SK-N-SH (cell line): ENCODE measurements at regions not wholly inside any gene's neighbourhood (a gene's known extent, or its start where the extent isn't known, plus 50 kb on each side); places are given as distances from the start of the nearest gene placed in this dataset.

ENCODE experiments used
- CTCF ChIA-PET: fragments of 300-600, 350-600 bp; formaldehyde crosslinking; extraction: SDS; loops from one replicate; lab custom pipeline; 2021; lab: Yijun Ruan, JAX
- POLR2A ChIA-PET: fragments of 350-600 bp; sonication (Branson Sonifier 250); formaldehyde crosslinking; extraction: SDS; loops from one replicate; lab custom pipeline; 2020; ENCODE audit warnings: antibody characterized with exemption, inconsistent platforms; lab: Yijun Ruan, JAX
- DNase-seq: peaks from one replicate; pipeline ENCODE4 v3.0.0; 2012
- H2AFZ ChIP-seq: fragments of 200-600 bp; sonication (generic); 2 replicates; pipeline ENCODE4 v1.8.1; 2016; ENCODE audit warnings: antibody characterized with exemption, mild to moderate bottlenecking, low read depth
- H3F3A ChIP-seq: fragments of 200-600 bp; sonication (generic); replicated peaks from 2 replicates; pipeline ENCODE3; 2016; ENCODE audit warnings: antibody characterized with exemption, mild to moderate bottlenecking; ENCODE audit not compliant: insufficient read depth
- H3K27ac ChIP-seq, 2 experiments: fragments of 200-500 bp in 1 of 2; fragments of 200-600 bp in 1 of 2; sonication (Bioruptor generic) in 1 of 2; sonication (generic), shearing (Covaris generic) in 1 of 2; 2 replicates each; pipeline versions ENCODE4 v1.5.1 to v1.6.1; 2014 to 2016; ENCODE audit warnings: low read depth in 2 of 2, inconsistent platforms in 1 of 2, low read length in 1 of 2, mild to moderate bottlenecking in 1 of 2, mixed read lengths in 1 of 2
- H3K27me3 ChIP-seq: fragments of 200-600 bp; sonication (generic), shearing (Covaris generic); 2 replicates; pipeline ENCODE4 v1.6.1; 2016; ENCODE audit warnings: mixed run types; ENCODE audit not compliant: insufficient read depth
- H3K36me3 ChIP-seq, 2 experiments: fragments of 200-500 bp in 1 of 2; fragments of 200-600 bp in 1 of 2; sonication (Bioruptor generic) in 1 of 2; sonication (generic) in 1 of 2; replicated peaks in 1 of 2; 2 replicates each; pipeline versions ENCODE3 to v1.5.1; 2014 to 2016; ENCODE audit warnings: low read length in 1 of 2, mild to moderate bottlenecking in 1 of 2; ENCODE audit not compliant: insufficient read depth in 2 of 2, control insufficient read depth in 1 of 2
- H3K4me1 ChIP-seq, 2 experiments: fragments of 200-500 bp in 1 of 2; fragments of 200-600 bp in 1 of 2; sonication (Bioruptor generic) in 1 of 2; sonication (generic), shearing (Covaris generic) in 1 of 2; 2 replicates each; pipeline versions ENCODE4 v1.5.1 to v1.6.1; 2014 to 2016; ENCODE audit warnings: low read depth in 1 of 2, low read length in 1 of 2, mixed run types in 1 of 2; ENCODE audit not compliant: insufficient read depth in 2 of 2, control insufficient read depth in 1 of 2
- H3K4me2 ChIP-seq: fragments of 200-600 bp; sonication (generic), shearing (Covaris generic); 2 replicates; pipeline ENCODE4 v1.6.1; 2017; ENCODE audit warnings: mixed run types
- H3K4me3 ChIP-seq, 2 experiments: fragments of 200-500 bp in 1 of 2; fragments of 200-600 bp in 1 of 2; sonication (Bioruptor generic) in 1 of 2; sonication (generic), shearing (Covaris generic) in 1 of 2; 2 replicates each; pipeline versions ENCODE4 v1.5.1 to v1.8.1; 2014 to 2016; ENCODE audit warnings: low read depth in 2 of 2, inconsistent platforms in 1 of 2, low read length in 1 of 2, mild to moderate bottlenecking in 1 of 2, mixed read lengths in 1 of 2, moderate library complexity in 1 of 2
- H3K79me2 ChIP-seq: fragments of 200-600 bp; sonication (generic); 2 replicates; pipeline ENCODE4 v1.8.1; 2017; ENCODE audit warnings: mild to moderate bottlenecking; ENCODE audit not compliant: insufficient read depth
- H3K9ac ChIP-seq: fragments of 200-600 bp; sonication (generic); 2 replicates; pipeline ENCODE4 v1.6.1; 2017; ENCODE audit warnings: mixed run types
- H3K9me2 ChIP-seq: fragments of 200-600 bp; sonication (generic); 2 replicates; pipeline ENCODE4 v1.6.1; 2017; ENCODE audit warnings: mixed run types
- H3K9me3 ChIP-seq: fragments of 200-600 bp; sonication (generic); 2 replicates; pipeline ENCODE4 v1.6.1; 2017; ENCODE audit warnings: mixed run types, mild to moderate bottlenecking, moderate library complexity
- H4K20me1 ChIP-seq: fragments of 200-600 bp; sonication (generic); 2 replicates; pipeline ENCODE4 v1.6.1; 2017; ENCODE audit warnings: mild to moderate bottlenecking, mixed run types; ENCODE audit not compliant: insufficient read depth
- CHD2 ChIP-seq: fragments of 150-350 bp; IDR thresholded peaks from 2 replicates; pipeline ENCODE4 v1.6.1; 2018; ENCODE audit warnings: low read length; ENCODE audit not compliant: partially characterized antibody
- EP300 ChIP-seq, 2 experiments: IDR thresholded peaks; 2 replicates each; pipeline versions ENCODE4 v1.4.0 to v1.6.1; 2012; ENCODE audit warnings: borderline replicate concordance in 1 of 2, low read depth in 1 of 2, low read length in 1 of 2
- EZH2phosphoT487 ChIP-seq: fragments of 200-600 bp; sonication (generic); IDR thresholded peaks from 2 replicates; pipeline ENCODE4 v1.6.1; 2017; ENCODE audit warnings: low read depth, mixed run types, mild to moderate bottlenecking, antibody characterized with exemption, moderate library complexity, borderline replicate concordance
- GATA2 ChIP-seq: sonication (generic); formaldehyde crosslinking; IDR thresholded peaks from 2 replicates; pipeline ENCODE4 v1.5.0; 2020; ENCODE audit warnings: mild to moderate bottlenecking, missing genetic modification reagents
- IRF3 ChIP-seq: fragments of 150-350 bp; IDR thresholded peaks from 2 replicates; pipeline ENCODE4 v1.6.1; 2016; ENCODE audit warnings: mild to moderate bottlenecking, low read depth, low read length
- MEF2A ChIP-seq: IDR thresholded peaks from 2 replicates; pipeline ENCODE4 v1.4.0; 2012; ENCODE audit warnings: low read depth, borderline replicate concordance
- MXI1 ChIP-seq: IDR thresholded peaks from 2 replicates; pipeline ENCODE4 v1.6.1; 2012; ENCODE audit warnings: mild to moderate bottlenecking, low read depth, low read length, improper control_type of control experiment
- NFIC ChIP-seq: IDR thresholded peaks from 2 replicates; pipeline ENCODE4 v1.4.0; 2012; ENCODE audit warnings: borderline replicate concordance
- PBX3 ChIP-seq: IDR thresholded peaks from 2 replicates; pipeline ENCODE4; 2012
- RAD21 ChIP-seq: IDR thresholded peaks from 2 replicates; pipeline ENCODE4 v1.6.1; 2012; ENCODE audit warnings: mild to moderate bottlenecking, low read length
- RCOR1 ChIP-seq: fragments of 150-350 bp; IDR thresholded peaks from 2 replicates; pipeline ENCODE4 v1.6.1; 2017; ENCODE audit warnings: antibody characterized with exemption, low read length
- TAF1 ChIP-seq: IDR thresholded peaks from 2 replicates; pipeline ENCODE4 v1.6.1; 2012; ENCODE audit warnings: low read depth, mild to moderate bottlenecking, low read length, moderate library complexity, borderline replicate concordance
- TCF12 ChIP-seq: IDR thresholded peaks from 2 replicates; pipeline ENCODE4 v1.4.0; 2012
- USF2 ChIP-seq: fragments of 150-350 bp; IDR thresholded peaks from 2 replicates; pipeline ENCODE4 v1.6.1; 2017; ENCODE audit warnings: antibody characterized with exemption, low read length, low read depth, borderline replicate concordance
- YY1 ChIP-seq: IDR thresholded peaks from 2 replicates; pipeline ENCODE4 v1.4.0; 2012; ENCODE audit warnings: low read depth, mild to moderate bottlenecking
- ZBTB33 ChIP-seq: IDR thresholded peaks from 2 replicates; pipeline ENCODE4 v1.4.0; 2012; ENCODE audit warnings: low read depth, borderline replicate concordance
- WGBS: methylation state at CpG from one replicate; pipeline ENCODE4 v1.1.6; 2017; ENCODE audit warnings: low lambda C conversion rate; 5-methylcytosine and 5-hydroxymethylcytosine counted together

- no peak for TF ChIP-seq RAD21
- TF ChIP-seq CHD2, result no peak
- TF ChIP-seq NFIC, result no peak
- no peak for TF ChIP-seq GATA2 (CRISPR knock-in tag)
- no peak for TF ChIP-seq TCF12
- Histone ChIP-seq H3K4me3 (no peak overlapping the region), H3K79me2 (no peaks in the 10 kb centered on the region), H3F3A (no peaks in the 10 kb centered on the region), H3K27me3 (no peaks in the 10 kb centered on the region), H3K4me1 (no peaks in the 10 kb centered on the region), H3K9ac (no peak overlapping the region), H2AFZ (no peak overlapping the region), H3K27ac (no peak overlapping the region), H3K36me3 (no peaks in the 10 kb centered on the region), H3K9me2 (no peaks in the 10 kb centered on the region), H4K20me1 (no peaks in the 10 kb centered on the region), H3K4me2 (no peak overlapping the region), H3K9me3 (no peaks in the 10 kb centered on the region)
- ChIA-PET POLR2A (no interaction called here), CTCF (no interaction called here)
- no peak for DNase-seq
- WGBS, result 2% methylated on average over 1 of the region's 1 CpG
These were observed 607.4 kb upstream of the PITX2 start for GRCh38 chr4:111230265-111230664.

GRCh38 chr4:111231281-111231680 lies 608.4 kb upstream of the PITX2 start:
- H2AFZ ChIP-seq, result no peak overlapping the region
- H3K4me2 ChIP-seq, result no peak overlapping the region
- no peaks in the 10 kb centered on the region for H3K27me3 ChIP-seq
- no peaks in the 10 kb centered on the region for H3F3A ChIP-seq
- no peaks in the 10 kb centered on the region for H3K9me2 ChIP-seq
- DNase-seq, result no peak
- no peaks in the 10 kb centered on the region for H3K4me1 ChIP-seq
- POLR2A ChIA-PET, result no interaction called here
- H3K4me3 ChIP-seq, result no peak overlapping the region
- no peaks in the 10 kb centered on the region for H4K20me1 ChIP-seq
- no peaks in the 10 kb centered on the region for H3K79me2 ChIP-seq
- CTCF ChIA-PET, result no interaction called here
- peak overlapping the region in 1 of 2 experiments; percentile 60; a peak in 2 of 4 replicates for H3K27ac ChIP-seq
- no peak overlapping the region for H3K9ac ChIP-seq
- TF ChIP-seq PBX3, result no peak
- peak in 1 of 2 experiments; percentile 17; a peak in 1 of 4 replicates for TF ChIP-seq EP300 (IDR thresholded peaks at IDR 0.05; ENCODE audit: borderline replicate concordance in 1 of 2, low read depth in 1 of 2, low read length in 1 of 2)
- H3K9me3 ChIP-seq, result no peaks in the 10 kb centered on the region
- no peaks in the 10 kb centered on the region for H3K36me3 ChIP-seq
- WGBS, result 5% methylated on average over 4 of the region's 4 CpGs

- no peaks in the 10 kb centered on the region for H3K79me2 ChIP-seq
- H3F3A ChIP-seq, result no peaks in the 10 kb centered on the region
- no peak overlapping the region for H3K9ac ChIP-seq
- H3K4me1 ChIP-seq, result no peaks in the 10 kb centered on the region
- ChIA-PET POLR2A (no interaction called here), CTCF (interaction anchor here (0.9 kb wide), 1 partner anchor 8 kb away, joined by 3 read pairs; no protein-coding TSS in a partner anchor)
- H3K9me3 ChIP-seq, result no peaks in the 10 kb centered on the region
- no peak overlapping the region for H3K27ac ChIP-seq
- WGBS, result 28% methylated on average over 8 of the region's 8 CpGs
- H3K4me3 ChIP-seq, result no peak overlapping the region
- no peak overlapping the region for H3K4me2 ChIP-seq
- no peak for DNase-seq
- no peaks in the 10 kb centered on the region for H4K20me1 ChIP-seq
- no peaks in the 10 kb centered on the region for H3K27me3 ChIP-seq
- no peak overlapping the region for H2AFZ ChIP-seq
- no peaks in the 10 kb centered on the region for H3K36me3 ChIP-seq
- H3K9me2 ChIP-seq, result no peaks in the 10 kb centered on the region
- TF ChIP-seq IRF3, result no peak
- TF ChIP-seq CHD2, result no peak
- TF ChIP-seq ZBTB33, result no peak
- TF ChIP-seq RCOR1, result no peak
- TF ChIP-seq USF2, result no peak
- TF ChIP-seq YY1, result no peak
- no peak for TF ChIP-seq NFIC
- no peak for TF ChIP-seq MXI1
- TF ChIP-seq MEF2A, result no peak
- no peak for TF ChIP-seq EZH2phosphoT487
- no peak for TF ChIP-seq EP300 (IDR thresholded peaks at IDR 0.05; ENCODE audit: borderline replicate concordance in 1 of 2, low read depth in 1 of 2, low read length in 1 of 2)
- TF ChIP-seq TAF1, result no peak
These were observed 612.1 kb upstream of the PITX2 start for GRCh38 chr4:111234939-111235338.
